Lower leg skin (tissue), 3 donors: ENCODE measurements at regions not wholly inside any gene's neighbourhood (a gene's known extent, or its start where the extent isn't known, plus 50 kb on each side); places are given as distances from the start of the nearest gene placed in this dataset.

Experiments used
- POLR2A ChIP-seq, 2 donors: fragments of 450-650 bp; IDR thresholded peaks; one replicate each; pipeline ENCODE4 v1.6.1; 2016 to 2017; ENCODE audit warnings: antibody characterized with exemption in 2 of 2, mild to moderate bottlenecking in 1 of 2, moderate library complexity in 1 of 2
- TF ChIP-seq, protein P1 (sequence below), 3 donors: fragments of 450-650 bp; IDR thresholded peaks; one replicate each; pipeline ENCODE4 v1.5.1; 2016; ENCODE audit warnings: antibody characterized with exemption in 3 of 3, mild to moderate bottlenecking in 3 of 3, moderate library complexity in 2 of 3

DNA sequence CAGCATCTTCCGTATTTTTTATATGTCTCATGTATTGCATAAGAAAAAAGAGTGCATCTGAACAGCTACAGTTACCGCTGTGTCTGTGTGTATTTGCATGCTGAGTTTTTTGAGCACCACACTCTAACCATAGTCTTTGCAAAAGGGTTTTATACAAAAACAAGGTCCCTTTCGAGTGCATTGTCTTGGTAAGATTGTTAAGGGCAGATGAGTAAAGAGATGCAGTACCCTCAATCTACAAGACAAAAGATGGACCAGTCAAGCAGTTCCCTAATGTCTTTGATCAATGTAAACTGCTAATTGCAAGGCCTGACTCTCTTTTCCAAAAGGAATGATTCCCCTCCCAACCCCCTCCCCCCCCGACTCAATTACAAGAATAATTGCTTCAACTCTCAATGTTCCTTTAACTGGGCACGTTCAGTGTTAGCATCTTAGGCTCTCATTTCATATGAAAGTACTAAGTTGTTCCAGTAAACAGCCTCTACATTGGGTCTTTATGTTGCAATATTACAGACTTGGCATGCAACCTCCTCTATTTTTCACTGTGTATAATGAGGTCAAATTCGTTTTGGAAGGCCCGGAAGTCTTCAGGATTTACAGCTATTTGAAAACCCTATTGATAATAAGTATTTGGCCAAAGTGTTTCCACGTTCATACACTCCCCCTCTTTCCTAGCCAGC lies 471.4 kb upstream of the RBFOX1 start:
- no peak for TF ChIP-seq POLR2A (IDR thresholded peaks at IDR 0.05)
- TF ChIP-seq, protein P1, sequence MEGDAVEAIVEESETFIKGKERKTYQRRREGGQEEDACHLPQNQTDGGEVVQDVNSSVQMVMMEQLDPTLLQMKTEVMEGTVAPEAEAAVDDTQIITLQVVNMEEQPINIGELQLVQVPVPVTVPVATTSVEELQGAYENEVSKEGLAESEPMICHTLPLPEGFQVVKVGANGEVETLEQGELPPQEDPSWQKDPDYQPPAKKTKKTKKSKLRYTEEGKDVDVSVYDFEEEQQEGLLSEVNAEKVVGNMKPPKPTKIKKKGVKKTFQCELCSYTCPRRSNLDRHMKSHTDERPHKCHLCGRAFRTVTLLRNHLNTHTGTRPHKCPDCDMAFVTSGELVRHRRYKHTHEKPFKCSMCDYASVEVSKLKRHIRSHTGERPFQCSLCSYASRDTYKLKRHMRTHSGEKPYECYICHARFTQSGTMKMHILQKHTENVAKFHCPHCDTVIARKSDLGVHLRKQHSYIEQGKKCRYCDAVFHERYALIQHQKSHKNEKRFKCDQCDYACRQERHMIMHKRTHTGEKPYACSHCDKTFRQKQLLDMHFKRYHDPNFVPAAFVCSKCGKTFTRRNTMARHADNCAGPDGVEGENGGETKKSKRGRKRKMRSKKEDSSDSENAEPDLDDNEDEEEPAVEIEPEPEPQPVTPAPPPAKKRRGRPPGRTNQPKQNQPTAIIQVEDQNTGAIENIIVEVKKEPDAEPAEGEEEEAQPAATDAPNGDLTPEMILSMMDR (IDR thresholded peaks at IDR 0.05): no peak
